GM06990 (cell line): ENCODE measurements at regions not wholly inside any gene's neighbourhood (a gene's known extent, or its start where the extent isn't known, plus 50 kb on each side); places are given as distances from the start of the nearest gene placed in this dataset.

ENCODE experiments used
- DNase-seq: peaks from one replicate; pipeline ENCODE4 v3.0.0-alpha.2; 2011; ENCODE audit not compliant: insufficient read length; ENCODE audit errors: extremely low read depth
- H3K27me3 ChIP-seq: replicated peaks from 2 replicates; pipeline ENCODE4 v1.6.0; 2011; ENCODE audit warnings: low read length; ENCODE audit not compliant: control insufficient read depth, insufficient read depth
- H3K36me3 ChIP-seq: 2 replicates; pipeline ENCODE4 v1.5.1; 2011; ENCODE audit warnings: low read length; ENCODE audit not compliant: control insufficient read depth, insufficient read depth
- H3K4me3 ChIP-seq: replicated peaks from 2 replicates; pipeline ENCODE4 v1.5.1; 2011; ENCODE audit warnings: low read depth, mild to moderate bottlenecking, control low read depth, low read length
- CTCF ChIP-seq: IDR thresholded peaks from 2 replicates; pipeline ENCODE4 v1.5.1; 2011; ENCODE audit warnings: low read length, control low read depth, mild to moderate bottlenecking, inconsistent platforms; ENCODE audit not compliant: insufficient read depth, poor library complexity, severe bottlenecking

- DNase-seq, result no peak
- H3K27me3 ChIP-seq, result no peaks in the 10 kb centered on the region; the same call in none of the 2 replicates
- no peaks in the 10 kb centered on the region for H3K36me3 ChIP-seq
- no peak overlapping the region for H3K4me3 ChIP-seq
- no peak for TF ChIP-seq CTCF
These were observed 125.9 kb upstream of the MAP1LC3B2 start for GRCh38 chr12:116433249-116433648.

GRCh38 chr12:116434155-116435011 lies 124.8 kb upstream of the MAP1LC3B2 start:
- no peaks in the 10 kb centered on the region for H3K36me3 ChIP-seq
- H3K4me3 ChIP-seq, result no peak overlapping the region
- no peak for DNase-seq
- no peak for TF ChIP-seq CTCF
- H3K27me3 ChIP-seq, result no peaks in the 10 kb centered on the region; the same call in none of the 2 replicates

GRCh38 chr12:116435984-116436383 lies 123.2 kb upstream of the MAP1LC3B2 start:
- DNase-seq, result no peak
- Histone ChIP-seq H3K4me3 (no peak overlapping the region), H3K27me3 (no peaks in the 10 kb centered on the region; the same call in none of the 2 replicates), H3K36me3 (no peaks in the 10 kb centered on the region)
- no peak for TF ChIP-seq CTCF

- no peaks in the 10 kb centered on the region; the same call in none of the 2 replicates for H3K27me3 ChIP-seq
- no peaks in the 10 kb centered on the region for H3K36me3 ChIP-seq
- no peak overlapping the region for H3K4me3 ChIP-seq
- no peak for DNase-seq
- no peak for TF ChIP-seq CTCF
These were observed 122.5 kb upstream of the MAP1LC3B2 start for GRCh38 chr12:116436561-116437249.

GRCh38 chr12:116441292-116441691 lies 117.9 kb upstream of the MAP1LC3B2 start:
- TF ChIP-seq CTCF, result no peak
- DNase-seq, result no peak
- Histone ChIP-seq H3K27me3 (no peaks in the 10 kb centered on the region; the same call in 1 of the 2 replicates), H3K36me3 (no peaks in the 10 kb centered on the region), H3K4me3 (no peak overlapping the region)
